ENCODE measurements at regions not wholly inside any gene's neighbourhood (a gene's known extent, or its start where the extent isn't known, plus 50 kb on each side); places are given as distances from the start of the nearest gene placed in this dataset.

DNA sequence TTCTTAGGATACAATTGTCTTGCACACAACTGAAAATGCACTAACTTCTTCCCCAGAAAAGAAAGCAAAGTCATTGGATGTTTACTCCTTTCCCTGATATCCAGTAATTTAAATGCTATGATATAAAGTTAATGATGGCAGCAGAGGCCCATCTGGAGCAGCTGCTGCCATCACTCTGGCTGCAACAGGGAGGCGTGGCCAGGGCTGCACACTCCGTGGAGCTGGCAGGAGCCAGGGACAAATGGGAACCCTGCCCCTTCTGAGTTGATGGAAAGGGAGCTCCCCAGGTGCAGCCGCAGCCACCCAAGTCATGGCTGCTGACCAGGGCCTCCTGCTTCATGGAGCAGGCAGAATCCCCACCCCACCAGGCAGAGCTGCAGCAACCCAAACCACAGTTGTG, 72.6 kb upstream of the ALDH1A3 start:
- Histone ChIP-seq H3K9me3 (ENCODE audit: insufficient read depth, low read depth, low read length) (peaks cover 5% of the 10 kb centered on the region), H3K36me3 (ENCODE audit: insufficient read depth, low read length) (no peaks in the 10 kb centered on the region), H3K27me3 (ENCODE audit: insufficient read depth, low read length) (no peaks in the 10 kb centered on the region), H3K9ac (ENCODE audit: low read length) (no peak overlapping the region), H3K4me2 (ENCODE audit: low read length) (no peak overlapping the region), H4K20me1 (ENCODE audit: insufficient read depth, low read length) (no peaks in the 10 kb centered on the region), H2AFZ (ENCODE audit: low read depth, low read length) (no peak overlapping the region), H3K4me3 (ENCODE audit: insufficient read depth, low read depth, low read length) (no peak overlapping the region), H3K27ac (ENCODE audit: low read depth, low read length) (no peak overlapping the region), H3K79me2 (ENCODE audit: insufficient read depth, low read length) (no peaks in the 10 kb centered on the region), H3K4me1 (ENCODE audit: insufficient read depth, low read length) (peaks cover 3% of the 10 kb centered on the region)
- Mint-ChIP-seq H3K4me1 (ENCODE audit: low read depth, unreplicated experiment) (peaks cover 9% of the 10 kb centered on the region), H3K4me3 (ENCODE audit: unreplicated experiment) (no peak overlapping the region), H3K9me3 (ENCODE audit: unreplicated experiment) (no peaks in the 10 kb centered on the region), H3K27ac (ENCODE audit: unreplicated experiment) (no peak overlapping the region), H3K36me3 (ENCODE audit: low read depth, unreplicated experiment) (no peaks in the 10 kb centered on the region), H3K27me3 (ENCODE audit: low read depth, unreplicated experiment) (peaks cover 3% of the 10 kb centered on the region)
- DNase-seq (ENCODE audit: low read depth) (no peak), FAIRE-seq (no peak)
- no peak for TF ChIP-seq EZH2 (IDR thresholded peaks at IDR 0.05; ENCODE audit: insufficient read depth, low read length)
- TF ChIP-seq, protein P1, sequence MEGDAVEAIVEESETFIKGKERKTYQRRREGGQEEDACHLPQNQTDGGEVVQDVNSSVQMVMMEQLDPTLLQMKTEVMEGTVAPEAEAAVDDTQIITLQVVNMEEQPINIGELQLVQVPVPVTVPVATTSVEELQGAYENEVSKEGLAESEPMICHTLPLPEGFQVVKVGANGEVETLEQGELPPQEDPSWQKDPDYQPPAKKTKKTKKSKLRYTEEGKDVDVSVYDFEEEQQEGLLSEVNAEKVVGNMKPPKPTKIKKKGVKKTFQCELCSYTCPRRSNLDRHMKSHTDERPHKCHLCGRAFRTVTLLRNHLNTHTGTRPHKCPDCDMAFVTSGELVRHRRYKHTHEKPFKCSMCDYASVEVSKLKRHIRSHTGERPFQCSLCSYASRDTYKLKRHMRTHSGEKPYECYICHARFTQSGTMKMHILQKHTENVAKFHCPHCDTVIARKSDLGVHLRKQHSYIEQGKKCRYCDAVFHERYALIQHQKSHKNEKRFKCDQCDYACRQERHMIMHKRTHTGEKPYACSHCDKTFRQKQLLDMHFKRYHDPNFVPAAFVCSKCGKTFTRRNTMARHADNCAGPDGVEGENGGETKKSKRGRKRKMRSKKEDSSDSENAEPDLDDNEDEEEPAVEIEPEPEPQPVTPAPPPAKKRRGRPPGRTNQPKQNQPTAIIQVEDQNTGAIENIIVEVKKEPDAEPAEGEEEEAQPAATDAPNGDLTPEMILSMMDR (IDR thresholded peaks at IDR 0.05; ENCODE audit: insufficient read depth, low read depth, low read length), result no peak

DNA sequence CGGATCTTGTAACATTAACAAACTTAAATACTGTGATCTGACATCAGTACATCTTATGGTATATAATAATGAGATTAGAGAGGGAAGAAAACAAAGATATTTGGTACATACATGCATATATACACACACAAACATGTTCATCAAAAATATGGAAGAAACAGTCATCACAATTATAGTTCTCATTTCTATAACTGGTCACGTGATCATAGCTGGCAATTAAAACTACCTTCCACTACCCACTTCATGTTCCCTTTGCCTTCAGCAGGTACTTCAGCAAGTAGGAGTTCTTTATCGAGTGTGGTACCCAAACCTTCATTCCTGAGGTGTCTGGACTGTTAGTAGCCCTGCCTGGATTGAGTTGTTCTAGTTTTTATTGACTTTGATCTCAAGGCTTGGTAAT, 70.9 kb upstream of the ALDH1A3 start:
- Mint-ChIP-seq H3K9me3 (ENCODE audit: unreplicated experiment) (peaks cover 2% of the 10 kb centered on the region), H3K4me1 (ENCODE audit: low read depth, unreplicated experiment) (peaks cover 9% of the 10 kb centered on the region), H3K4me3 (ENCODE audit: unreplicated experiment) (no peak overlapping the region), H3K27me3 (ENCODE audit: low read depth, unreplicated experiment) (no peaks in the 10 kb centered on the region), H3K36me3 (ENCODE audit: low read depth, unreplicated experiment) (no peaks in the 10 kb centered on the region), H3K27ac (ENCODE audit: unreplicated experiment) (no peak overlapping the region)
- Histone ChIP-seq H3K4me3 (ENCODE audit: insufficient read depth, low read depth, low read length) (no peak overlapping the region), H3K27ac (ENCODE audit: low read depth, low read length) (no peak overlapping the region), H3K4me2 (ENCODE audit: low read length) (no peak overlapping the region), H3K9ac (ENCODE audit: low read length) (no peak overlapping the region), H3K4me1 (ENCODE audit: insufficient read depth, low read length) (peaks cover 3% of the 10 kb centered on the region), H2AFZ (ENCODE audit: low read depth, low read length) (no peak overlapping the region), H3K27me3 (ENCODE audit: insufficient read depth, low read length) (no peaks in the 10 kb centered on the region), H3K79me2 (ENCODE audit: insufficient read depth, low read length) (no peaks in the 10 kb centered on the region), H3K36me3 (ENCODE audit: insufficient read depth, low read length) (no peaks in the 10 kb centered on the region), H4K20me1 (ENCODE audit: insufficient read depth, low read length) (no peaks in the 10 kb centered on the region), H3K9me3 (ENCODE audit: insufficient read depth, low read depth, low read length) (peaks cover 5% of the 10 kb centered on the region)
- FAIRE-seq (no peak), DNase-seq (ENCODE audit: low read depth) (no peak)
- TF ChIP-seq, protein P1 (IDR thresholded peaks at IDR 0.05; ENCODE audit: insufficient read depth, low read depth, low read length), result no peak
- TF ChIP-seq EZH2 (IDR thresholded peaks at IDR 0.05; ENCODE audit: insufficient read depth, low read length), result no peak

DNA sequence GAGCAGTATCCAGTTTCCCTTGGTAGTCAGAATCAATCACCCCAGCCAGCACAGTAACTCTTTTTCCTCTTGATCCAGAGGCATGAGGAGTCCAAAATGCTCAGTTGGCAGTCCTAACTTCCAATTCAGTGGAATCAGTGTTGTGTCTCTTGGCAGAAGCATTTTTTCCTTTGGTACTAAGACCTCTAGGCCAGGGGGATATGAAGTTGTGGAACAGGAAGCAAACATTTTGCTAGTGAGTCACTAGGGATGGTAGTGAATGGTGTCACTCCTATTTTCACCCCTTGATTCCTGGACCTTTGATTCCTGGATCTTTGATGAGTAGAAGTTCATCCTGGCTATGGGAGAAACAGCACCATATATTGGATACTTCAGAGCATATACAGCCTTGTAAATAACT, 70.5 kb upstream of the ALDH1A3 start:
- FAIRE-seq, result no peak
- no peak overlapping the region for H3K4me3 Mint-ChIP-seq (ENCODE audit: unreplicated experiment)
- no peak overlapping the region for H3K27ac ChIP-seq (ENCODE audit: low read depth, low read length)
- DNase-seq (ENCODE audit: low read depth), result peak; percentile 3
- TF ChIP-seq, protein P1 (IDR thresholded peaks at IDR 0.05; ENCODE audit: insufficient read depth, low read depth, low read length), result no peak
- TF ChIP-seq EZH2 (IDR thresholded peaks at IDR 0.05; ENCODE audit: insufficient read depth, low read length), result no peak
- H3K4me1 ChIP-seq (ENCODE audit: insufficient read depth, low read length), result peaks cover 3% of the 10 kb centered on the region
- no peak overlapping the region for H3K27ac Mint-ChIP-seq (ENCODE audit: unreplicated experiment)
- H3K36me3 Mint-ChIP-seq (ENCODE audit: low read depth, unreplicated experiment), result no peaks in the 10 kb centered on the region
- H3K9me3 Mint-ChIP-seq (ENCODE audit: unreplicated experiment), result peaks cover 2% of the 10 kb centered on the region
- no peak overlapping the region for H3K4me2 ChIP-seq (ENCODE audit: low read length)
- peaks cover 5% of the 10 kb centered on the region for H3K9me3 ChIP-seq (ENCODE audit: insufficient read depth, low read depth, low read length)
- no peaks in the 10 kb centered on the region for H3K27me3 Mint-ChIP-seq (ENCODE audit: low read depth, unreplicated experiment)
- no peaks in the 10 kb centered on the region for H3K79me2 ChIP-seq (ENCODE audit: insufficient read depth, low read length)
- H3K4me3 ChIP-seq (ENCODE audit: insufficient read depth, low read depth, low read length), result no peak overlapping the region
- H3K27me3 ChIP-seq (ENCODE audit: insufficient read depth, low read length), result no peaks in the 10 kb centered on the region
- no peak overlapping the region for H3K9ac ChIP-seq (ENCODE audit: low read length)
- no peak overlapping the region for H2AFZ ChIP-seq (ENCODE audit: low read depth, low read length)
- no peaks in the 10 kb centered on the region for H4K20me1 ChIP-seq (ENCODE audit: insufficient read depth, low read length)
- no peaks in the 10 kb centered on the region for H3K36me3 ChIP-seq (ENCODE audit: insufficient read depth, low read length)
- peaks cover 9% of the 10 kb centered on the region for H3K4me1 Mint-ChIP-seq (ENCODE audit: low read depth, unreplicated experiment)
